SK-N-SH (cell line): ENCODE measurements at regions not wholly inside any gene's neighbourhood (a gene's known extent, or its start where the extent isn't known, plus 50 kb on each side); places are given as distances from the start of the nearest gene placed in this dataset.

Experiments
- CTCF ChIA-PET: fragments of 300-600, 350-600 bp; formaldehyde crosslinking; extraction: SDS; loops from one replicate; lab custom pipeline; 2021; lab: Yijun Ruan, JAX
- POLR2A ChIA-PET: fragments of 350-600 bp; sonication (Branson Sonifier 250); formaldehyde crosslinking; extraction: SDS; loops from one replicate; lab custom pipeline; 2020; ENCODE audit warnings: antibody characterized with exemption, inconsistent platforms; lab: Yijun Ruan, JAX
- DNase-seq: peaks from one replicate; pipeline ENCODE4 v3.0.0; 2012
- H2AFZ ChIP-seq: fragments of 200-600 bp; sonication (generic); 2 replicates; pipeline ENCODE4 v1.8.1; 2016; ENCODE audit warnings: antibody characterized with exemption, mild to moderate bottlenecking, low read depth
- H3F3A ChIP-seq: fragments of 200-600 bp; sonication (generic); replicated peaks from 2 replicates; pipeline ENCODE3; 2016; ENCODE audit warnings: antibody characterized with exemption, mild to moderate bottlenecking; ENCODE audit not compliant: insufficient read depth
- H3K27ac ChIP-seq, 2 experiments: fragments of 200-500 bp in 1 of 2; fragments of 200-600 bp in 1 of 2; sonication (Bioruptor generic) in 1 of 2; sonication (generic), shearing (Covaris generic) in 1 of 2; 2 replicates each; pipeline versions ENCODE4 v1.5.1 to v1.6.1; 2014 to 2016; ENCODE audit warnings: low read depth in 2 of 2, inconsistent platforms in 1 of 2, low read length in 1 of 2, mild to moderate bottlenecking in 1 of 2, mixed read lengths in 1 of 2
- H3K27me3 ChIP-seq: fragments of 200-600 bp; sonication (generic), shearing (Covaris generic); 2 replicates; pipeline ENCODE4 v1.6.1; 2016; ENCODE audit warnings: mixed run types; ENCODE audit not compliant: insufficient read depth
- H3K36me3 ChIP-seq, 2 experiments: fragments of 200-500 bp in 1 of 2; fragments of 200-600 bp in 1 of 2; sonication (Bioruptor generic) in 1 of 2; sonication (generic) in 1 of 2; replicated peaks in 1 of 2; 2 replicates each; pipeline versions ENCODE3 to v1.5.1; 2014 to 2016; ENCODE audit warnings: low read length in 1 of 2, mild to moderate bottlenecking in 1 of 2; ENCODE audit not compliant: insufficient read depth in 2 of 2, control insufficient read depth in 1 of 2
- H3K4me1 ChIP-seq, 2 experiments: fragments of 200-500 bp in 1 of 2; fragments of 200-600 bp in 1 of 2; sonication (Bioruptor generic) in 1 of 2; sonication (generic), shearing (Covaris generic) in 1 of 2; 2 replicates each; pipeline versions ENCODE4 v1.5.1 to v1.6.1; 2014 to 2016; ENCODE audit warnings: low read depth in 1 of 2, low read length in 1 of 2, mixed run types in 1 of 2; ENCODE audit not compliant: insufficient read depth in 2 of 2, control insufficient read depth in 1 of 2
- H3K4me2 ChIP-seq: fragments of 200-600 bp; sonication (generic), shearing (Covaris generic); 2 replicates; pipeline ENCODE4 v1.6.1; 2017; ENCODE audit warnings: mixed run types
- H3K4me3 ChIP-seq, 2 experiments: fragments of 200-500 bp in 1 of 2; fragments of 200-600 bp in 1 of 2; sonication (Bioruptor generic) in 1 of 2; sonication (generic), shearing (Covaris generic) in 1 of 2; 2 replicates each; pipeline versions ENCODE4 v1.5.1 to v1.8.1; 2014 to 2016; ENCODE audit warnings: low read depth in 2 of 2, inconsistent platforms in 1 of 2, low read length in 1 of 2, mild to moderate bottlenecking in 1 of 2, mixed read lengths in 1 of 2, moderate library complexity in 1 of 2
- H3K79me2 ChIP-seq: fragments of 200-600 bp; sonication (generic); 2 replicates; pipeline ENCODE4 v1.8.1; 2017; ENCODE audit warnings: mild to moderate bottlenecking; ENCODE audit not compliant: insufficient read depth
- H3K9ac ChIP-seq: fragments of 200-600 bp; sonication (generic); 2 replicates; pipeline ENCODE4 v1.6.1; 2017; ENCODE audit warnings: mixed run types
- H3K9me2 ChIP-seq: fragments of 200-600 bp; sonication (generic); 2 replicates; pipeline ENCODE4 v1.6.1; 2017; ENCODE audit warnings: mixed run types
- H3K9me3 ChIP-seq: fragments of 200-600 bp; sonication (generic); 2 replicates; pipeline ENCODE4 v1.6.1; 2017; ENCODE audit warnings: mixed run types, mild to moderate bottlenecking, moderate library complexity
- H4K20me1 ChIP-seq: fragments of 200-600 bp; sonication (generic); 2 replicates; pipeline ENCODE4 v1.6.1; 2017; ENCODE audit warnings: mild to moderate bottlenecking, mixed run types; ENCODE audit not compliant: insufficient read depth
- CHD2 ChIP-seq: fragments of 150-350 bp; IDR thresholded peaks from 2 replicates; pipeline ENCODE4 v1.6.1; 2018; ENCODE audit warnings: low read length; ENCODE audit not compliant: partially characterized antibody
- CTCF ChIP-seq: fragments of 200-600 bp; sonication (generic); IDR thresholded peaks from 2 replicates; pipeline ENCODE4 v1.6.1; 2017; ENCODE audit warnings: antibody characterized with exemption, mild to moderate bottlenecking, moderate library complexity
- ELF1 ChIP-seq: IDR thresholded peaks from 2 replicates; pipeline ENCODE4 v1.4.0; 2012
- EP300 ChIP-seq, 2 experiments: IDR thresholded peaks; 2 replicates each; pipeline versions ENCODE4 v1.4.0 to v1.6.1; 2012; ENCODE audit warnings: borderline replicate concordance in 1 of 2, low read depth in 1 of 2, low read length in 1 of 2
- FOSL2 ChIP-seq: IDR thresholded peaks from 2 replicates; pipeline ENCODE4 v1.4.0; 2012; ENCODE audit warnings: low read depth, mild to moderate bottlenecking, moderate library complexity, borderline replicate concordance
- FOXJ3 ChIP-seq: sonication (generic); formaldehyde crosslinking; IDR thresholded peaks from 2 replicates; pipeline ENCODE4 v1.5.1; 2020; ENCODE audit warnings: mild to moderate bottlenecking, missing genetic modification reagents
- GATA2 ChIP-seq: sonication (generic); formaldehyde crosslinking; IDR thresholded peaks from 2 replicates; pipeline ENCODE4 v1.5.0; 2020; ENCODE audit warnings: mild to moderate bottlenecking, missing genetic modification reagents
- MEF2A ChIP-seq: IDR thresholded peaks from 2 replicates; pipeline ENCODE4 v1.4.0; 2012; ENCODE audit warnings: low read depth, borderline replicate concordance
- MXI1 ChIP-seq: IDR thresholded peaks from 2 replicates; pipeline ENCODE4 v1.6.1; 2012; ENCODE audit warnings: mild to moderate bottlenecking, low read depth, low read length, improper control_type of control experiment
- NRF1 ChIP-seq: IDR thresholded peaks from 2 replicates; pipeline ENCODE4 v1.6.1; 2012; ENCODE audit warnings: low read depth, mild to moderate bottlenecking, low read length
- POLR2AphosphoS5 ChIP-seq: IDR thresholded peaks from 2 replicates; pipeline ENCODE4 v1.6.1; 2012; ENCODE audit warnings: low read depth, low read length
- RAD21 ChIP-seq: IDR thresholded peaks from 2 replicates; pipeline ENCODE4 v1.6.1; 2012; ENCODE audit warnings: mild to moderate bottlenecking, low read length
- REST ChIP-seq: IDR thresholded peaks from 2 replicates; pipeline ENCODE4 v1.6.1; 2012; ENCODE audit warnings: mild to moderate bottlenecking, low read depth, low read length, moderate library complexity
- RXRA ChIP-seq: IDR thresholded peaks from 2 replicates; pipeline ENCODE4 v1.4.0; 2012; ENCODE audit warnings: low read depth, mild to moderate bottlenecking, borderline replicate concordance
- SIN3A ChIP-seq: IDR thresholded peaks from 2 replicates; pipeline ENCODE4 v1.6.1; 2012; ENCODE audit warnings: low read depth, mild to moderate bottlenecking, low read length, moderate library complexity, borderline replicate concordance
- SMC3 ChIP-seq: IDR thresholded peaks from 2 replicates; pipeline ENCODE4 v1.6.1; 2012; ENCODE audit warnings: low read depth, low read length, improper control_type of control experiment
- USF2 ChIP-seq: fragments of 150-350 bp; IDR thresholded peaks from 2 replicates; pipeline ENCODE4 v1.6.1; 2017; ENCODE audit warnings: antibody characterized with exemption, low read length, low read depth, borderline replicate concordance
- YY1 ChIP-seq: IDR thresholded peaks from 2 replicates; pipeline ENCODE4 v1.4.0; 2012; ENCODE audit warnings: low read depth, mild to moderate bottlenecking
- WGBS: methylation state at CpG from one replicate; pipeline ENCODE4 v1.1.6; 2017; ENCODE audit warnings: low lambda C conversion rate; 5-methylcytosine and 5-hydroxymethylcytosine counted together

- Histone ChIP-seq H3K4me1 (peaks cover 0 to 5% of the 10 kb centered on the region in 2 experiments; a peak in 2 of 4 replicates), H3F3A (no peaks in the 10 kb centered on the region), H3K9me2 (no peaks in the 10 kb centered on the region), H3K4me2 (no peak overlapping the region), H2AFZ (no peak overlapping the region), H3K79me2 (no peaks in the 10 kb centered on the region), H3K4me3 (no peak overlapping the region), H3K36me3 (no peaks in the 10 kb centered on the region), H3K27ac (no peak overlapping the region), H4K20me1 (no peaks in the 10 kb centered on the region), H3K9ac (no peak overlapping the region), H3K27me3 (no peaks in the 10 kb centered on the region), H3K9me3 (no peaks in the 10 kb centered on the region)
- POLR2A ChIA-PET = no interaction called here
- DNase-seq = no peak
- CTCF ChIA-PET = no interaction called here
- WGBS = 46% methylated on average over 2 of the region's 2 CpGs
- TF ChIP-seq SMC3 (no peak), CTCF (no peak), MEF2A (no peak), ELF1 (no peak), FOXJ3 (CRISPR knock-in tag) (no peak), NRF1 (no peak), RXRA (no peak)
These were observed 117.5 kb upstream of the SEMA6D start for GRCh38 chr15:47599806-47600205.

- H3K4me1 ChIP-seq = peaks cover 0 to 5% of the 10 kb centered on the region in 2 experiments; a peak in 2 of 4 replicates
- no peak overlapping the region for H3K27ac ChIP-seq
- no peaks in the 10 kb centered on the region for H3K9me2 ChIP-seq
- no peaks in the 10 kb centered on the region for H3F3A ChIP-seq
- no peaks in the 10 kb centered on the region for H3K27me3 ChIP-seq
- H2AFZ ChIP-seq = no peak overlapping the region
- WGBS = 84% methylated on average over 1 of the region's 1 CpG
- ChIA-PET CTCF (interaction anchor here (0.6 to 1.4 kb wide), 3 partner anchors 10 to 110 kb away, joined by 3 read pairs; no protein-coding TSS in a partner anchor), POLR2A (no interaction called here)
- TF ChIP-seq GATA2 = no peak
- TF ChIP-seq RAD21 = no peak
- no peak for TF ChIP-seq CHD2
- TF ChIP-seq MXI1 = no peak
- no peaks in the 10 kb centered on the region for H4K20me1 ChIP-seq
- no peak for DNase-seq
- H3K4me3 ChIP-seq = no peak overlapping the region
- no peaks in the 10 kb centered on the region for H3K79me2 ChIP-seq
- no peak overlapping the region for H3K4me2 ChIP-seq
- no peaks in the 10 kb centered on the region for H3K36me3 ChIP-seq
- no peaks in the 10 kb centered on the region for H3K9me3 ChIP-seq
- no peak overlapping the region for H3K9ac ChIP-seq
These were observed 115.2 kb upstream of the SEMA6D start for GRCh38 chr15:47602121-47602520.

GRCh38 chr15:47603026-47603425 lies 114.3 kb upstream of the SEMA6D start:
- no peaks in the 10 kb centered on the region for H3K27me3 ChIP-seq
- H3K4me1 ChIP-seq = peaks cover 0 to 5% of the 10 kb centered on the region in 2 experiments; a peak in 3 of 4 replicates
- H3K9me3 ChIP-seq = no peaks in the 10 kb centered on the region
- no peaks in the 10 kb centered on the region for H3K79me2 ChIP-seq
- WGBS = 59% methylated on average over 2 of the region's 2 CpGs
- no peaks in the 10 kb centered on the region for H3F3A ChIP-seq
- H3K9me2 ChIP-seq = no peaks in the 10 kb centered on the region
- DNase-seq = no peak
- no peak overlapping the region for H3K4me2 ChIP-seq
- no peaks in the 10 kb centered on the region for H4K20me1 ChIP-seq
- H3K4me3 ChIP-seq = no peak overlapping the region
- no peak overlapping the region for H2AFZ ChIP-seq
- no peak overlapping the region for H3K27ac ChIP-seq
- POLR2A ChIA-PET = interaction anchor here (0.6 kb wide), 1 partner anchor 375 kb away, joined by 4 read pairs; no protein-coding TSS in a partner anchor
- H3K9ac ChIP-seq = no peak overlapping the region
- CTCF ChIA-PET = interaction anchor here (1.3 kb wide), 1 partner anchor 70 kb away, joined by 3 read pairs; no protein-coding TSS in a partner anchor
- H3K36me3 ChIP-seq = no peaks in the 10 kb centered on the region
- TF ChIP-seq SIN3A (no peak), YY1 (no peak), FOSL2 (no peak), USF2 (no peak), POLR2AphosphoS5 (no peak), REST (no peak), EP300 (IDR thresholded peaks at IDR 0.05; ENCODE audit: borderline replicate concordance in 1 of 2, low read depth in 1 of 2, low read length in 1 of 2) (no peak)
